Fibroblast of skin of back (primary cell): ENCODE measurements at regions not wholly inside any gene's neighbourhood (a gene's known extent, or its start where the extent isn't known, plus 50 kb on each side); places are given as distances from the start of the nearest gene placed in this dataset.
A peak's percentile ranks its signal among the peaks of the same experiment; 100 is the strongest.

ENCODE experiments used
- DNase-seq: peaks from one replicate; pipeline ENCODE4 v3.0.0-alpha.2; 2013

GRCh38 chr1:116851846-116852245 lies 57.9 kb upstream of the PTGFRN start:
- no peak for DNase-seq

- no peak for DNase-seq
Measured at GRCh38 chr1:116852367-116852766, 57.3 kb upstream of the PTGFRN start.

GRCh38 chr1:116852910-116853309 lies 56.8 kb upstream of the PTGFRN start:
- peak; percentile 78 for DNase-seq

GRCh38 chr1:116853680-116854402 lies 55.9 kb upstream of the PTGFRN start:
- peak; percentile 81 for DNase-seq

GRCh38 chr1:116854403-116854690 lies 55.4 kb upstream of the PTGFRN start:
- DNase-seq: no peak

GRCh38 chr1:116854716-116855115 lies 55.0 kb upstream of the PTGFRN start:
- DNase-seq: no peak

GRCh38 chr1:116855191-116855619 lies 54.5 kb upstream of the PTGFRN start:
- peak; percentile 38 for DNase-seq

- peak; percentile 88 for DNase-seq
Measured at GRCh38 chr1:116855773-116856201, 53.9 kb upstream of the PTGFRN start.

- DNase-seq: no peak
Measured at GRCh38 chr1:116856312-116856711, 53.4 kb upstream of the PTGFRN start.

- DNase-seq: no peak
Measured at GRCh38 chr1:116857092-116857491, 52.6 kb upstream of the PTGFRN start.
